ENCODE measurements at regions not wholly inside any gene's neighbourhood (a gene's known extent, or its start where the extent isn't known, plus 50 kb on each side); places are given as distances from the start of the nearest gene placed in this dataset.

DNA sequence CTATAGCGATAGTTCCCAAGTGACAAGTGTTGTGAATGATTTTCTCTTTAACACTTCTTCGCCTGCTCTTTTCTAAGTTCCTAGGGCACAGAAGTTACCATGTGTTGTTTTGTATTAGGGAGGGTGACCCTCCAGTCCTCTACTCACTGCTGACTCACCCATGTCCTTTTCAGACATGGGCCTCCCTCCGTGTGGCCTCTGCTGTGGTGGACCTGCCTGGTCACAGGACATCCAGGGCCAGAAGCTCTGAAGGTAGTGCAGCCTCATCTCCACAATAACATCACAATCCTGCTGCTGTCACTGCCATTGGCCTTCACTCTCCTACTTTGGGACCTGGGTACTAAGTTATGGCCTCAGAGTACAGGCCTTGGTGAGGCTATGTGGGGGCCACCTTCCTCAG, 87.1 kb upstream of the TNFAIP3 start:
- no peak overlapping the region for H3K27ac ChIP-seq
- no peak for DNase-seq (ENCODE audit: extremely low spot score in 2 of 2)
- H3K9me3 ChIP-seq: no peaks in the 10 kb centered on the region
- no peak for TF ChIP-seq POLR2AphosphoS5 (IDR thresholded peaks at IDR 0.05; ENCODE audit: insufficient read depth in 1 of 2, low read depth in 1 of 2)
- no peak for TF ChIP-seq POLR2A (IDR thresholded peaks at IDR 0.05)
- TF ChIP-seq, protein P1, sequence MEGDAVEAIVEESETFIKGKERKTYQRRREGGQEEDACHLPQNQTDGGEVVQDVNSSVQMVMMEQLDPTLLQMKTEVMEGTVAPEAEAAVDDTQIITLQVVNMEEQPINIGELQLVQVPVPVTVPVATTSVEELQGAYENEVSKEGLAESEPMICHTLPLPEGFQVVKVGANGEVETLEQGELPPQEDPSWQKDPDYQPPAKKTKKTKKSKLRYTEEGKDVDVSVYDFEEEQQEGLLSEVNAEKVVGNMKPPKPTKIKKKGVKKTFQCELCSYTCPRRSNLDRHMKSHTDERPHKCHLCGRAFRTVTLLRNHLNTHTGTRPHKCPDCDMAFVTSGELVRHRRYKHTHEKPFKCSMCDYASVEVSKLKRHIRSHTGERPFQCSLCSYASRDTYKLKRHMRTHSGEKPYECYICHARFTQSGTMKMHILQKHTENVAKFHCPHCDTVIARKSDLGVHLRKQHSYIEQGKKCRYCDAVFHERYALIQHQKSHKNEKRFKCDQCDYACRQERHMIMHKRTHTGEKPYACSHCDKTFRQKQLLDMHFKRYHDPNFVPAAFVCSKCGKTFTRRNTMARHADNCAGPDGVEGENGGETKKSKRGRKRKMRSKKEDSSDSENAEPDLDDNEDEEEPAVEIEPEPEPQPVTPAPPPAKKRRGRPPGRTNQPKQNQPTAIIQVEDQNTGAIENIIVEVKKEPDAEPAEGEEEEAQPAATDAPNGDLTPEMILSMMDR (IDR thresholded peaks at IDR 0.05): no peak
- H3K4me1 ChIP-seq: no peaks in the 10 kb centered on the region
- no peaks in the 10 kb centered on the region for H3K27me3 ChIP-seq
- no peaks in the 10 kb centered on the region for H3K36me3 ChIP-seq
- no peak overlapping the region for H3K4me3 ChIP-seq
- intact Hi-C loops (cut with DNase I): no loop called here

DNA sequence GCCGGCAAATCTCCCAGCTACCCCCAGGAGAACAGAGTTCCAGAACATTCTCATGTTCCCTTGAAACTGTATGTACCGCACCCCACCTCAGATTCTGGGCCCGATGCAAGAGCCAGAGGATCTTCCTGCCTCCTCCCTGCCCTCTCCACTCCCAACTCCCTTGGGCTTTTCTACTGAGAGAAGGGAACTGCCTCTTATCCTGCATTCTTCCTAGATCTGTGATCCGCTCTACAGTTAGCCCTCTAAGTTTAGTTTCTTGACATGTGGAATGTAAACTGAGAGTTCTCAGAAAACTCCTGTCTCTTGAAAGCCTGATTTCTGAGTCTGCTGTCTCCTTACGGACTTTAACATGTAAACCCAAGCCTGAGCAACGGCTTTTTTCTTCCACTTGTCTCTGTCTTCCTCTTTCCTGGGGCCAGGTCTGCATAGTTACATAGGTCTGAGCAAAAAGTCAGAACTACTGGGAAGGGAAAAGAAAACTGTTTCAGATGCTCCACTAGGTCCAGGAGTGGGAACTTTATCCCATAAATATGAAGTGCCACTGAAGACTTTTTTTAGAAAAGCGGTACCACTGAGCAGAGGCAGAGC, 86.5 kb upstream of the TNFAIP3 start:
- no peaks in the 10 kb centered on the region for H3K9me3 ChIP-seq
- TF ChIP-seq, protein P1 (IDR thresholded peaks at IDR 0.05): no peak
- TF ChIP-seq POLR2AphosphoS5 (IDR thresholded peaks at IDR 0.05; ENCODE audit: insufficient read depth in 1 of 2, low read depth in 1 of 2) (no peak), POLR2A (IDR thresholded peaks at IDR 0.05) (no peak)
- H3K4me3 ChIP-seq: no peak overlapping the region
- intact Hi-C loops (cut with DNase I): no loop called here
- no peaks in the 10 kb centered on the region for H3K27me3 ChIP-seq
- H3K4me1 ChIP-seq: no peaks in the 10 kb centered on the region
- H3K36me3 ChIP-seq: no peaks in the 10 kb centered on the region
- H3K27ac ChIP-seq: no peak overlapping the region
- DNase-seq (ENCODE audit: extremely low spot score in 2 of 2): no peak

DNA sequence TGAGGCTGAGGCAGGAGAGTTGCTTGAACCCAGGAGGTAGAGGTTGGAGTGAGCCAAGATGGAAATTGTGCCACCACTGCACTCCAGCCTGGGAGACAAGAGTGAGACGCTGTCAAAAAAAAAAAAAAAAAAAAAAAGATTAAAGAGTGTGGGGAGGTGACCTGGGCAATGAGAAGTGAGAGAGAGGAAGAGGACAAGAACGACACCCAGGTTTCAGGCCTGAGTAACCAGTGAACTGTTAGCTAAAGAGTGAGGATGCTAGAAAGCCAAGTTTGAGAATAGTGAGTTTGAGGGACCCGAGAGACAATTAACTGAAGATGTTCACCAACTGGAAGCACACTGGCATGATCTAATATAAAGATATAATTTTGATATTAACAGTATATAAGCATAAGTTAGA, 85.4 kb upstream of the TNFAIP3 start:
- DNase-seq (ENCODE audit: extremely low spot score in 2 of 2): no peak
- Histone ChIP-seq H3K4me1 (no peaks in the 10 kb centered on the region), H3K4me3 (no peak overlapping the region), H3K9me3 (no peaks in the 10 kb centered on the region), H3K27me3 (no peaks in the 10 kb centered on the region), H3K27ac (no peak overlapping the region), H3K36me3 (no peaks in the 10 kb centered on the region)
- TF ChIP-seq POLR2AphosphoS5 (IDR thresholded peaks at IDR 0.05; ENCODE audit: insufficient read depth in 1 of 2, low read depth in 1 of 2) (no peak), POLR2A (IDR thresholded peaks at IDR 0.05) (no peak)
- TF ChIP-seq, protein P1 (IDR thresholded peaks at IDR 0.05): no peak
- intact Hi-C loops (cut with DNase I): no loop called here

DNA sequence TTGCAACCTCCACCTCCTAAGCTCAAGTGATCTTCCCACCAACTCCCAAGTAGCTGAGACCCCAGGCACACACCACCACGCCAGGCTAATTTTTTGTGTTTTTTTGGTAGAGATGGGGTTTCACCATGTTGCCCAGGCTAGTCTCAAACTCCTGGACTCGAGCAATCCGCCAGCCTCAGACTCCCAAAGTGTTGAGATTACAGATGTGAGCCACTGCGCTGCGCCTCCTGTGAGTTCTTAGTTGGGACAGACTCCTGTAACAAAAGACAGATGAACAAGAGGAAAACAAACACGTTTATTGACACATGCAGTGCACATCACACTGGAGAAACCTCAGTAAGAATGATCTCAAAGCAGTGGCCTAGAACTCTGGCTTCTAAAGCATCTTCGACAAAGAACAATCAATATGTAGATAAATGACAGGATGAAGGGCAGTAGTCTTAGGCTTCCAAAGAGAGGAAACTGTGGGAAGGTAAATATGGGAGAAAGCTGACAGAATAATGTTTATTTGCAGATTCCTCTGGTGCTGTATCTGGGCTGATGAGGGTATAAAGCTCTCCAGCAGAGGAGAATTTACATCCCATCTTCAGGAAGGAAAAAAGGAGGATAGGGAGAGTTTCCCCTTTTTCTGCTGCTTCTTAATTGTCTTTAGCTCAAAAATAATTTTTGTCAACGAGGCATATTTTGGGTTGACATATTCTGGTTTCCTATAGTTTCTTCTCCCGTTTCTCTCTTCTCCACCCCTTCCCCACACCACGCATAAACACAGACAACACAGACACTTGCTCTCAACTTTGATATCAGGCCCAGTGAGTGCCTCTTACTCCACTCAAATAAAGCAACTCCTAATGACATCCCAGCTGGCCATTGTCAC, 84.7 kb upstream of the TNFAIP3 start:
- H3K27ac ChIP-seq: no peak overlapping the region
- intact Hi-C loops (cut with DNase I): no loop called here

More for the DNA sequence above, 84.7 kb upstream of the TNFAIP3 start:
- Histone ChIP-seq H3K9me3 (no peaks in the 10 kb centered on the region), H3K4me3 (no peak overlapping the region), H3K36me3 (no peaks in the 10 kb centered on the region), H3K27me3 (no peaks in the 10 kb centered on the region), H3K4me1 (no peaks in the 10 kb centered on the region)
- TF ChIP-seq POLR2AphosphoS5 (IDR thresholded peaks at IDR 0.05; ENCODE audit: insufficient read depth in 1 of 2, low read depth in 1 of 2) (no peak), POLR2A (IDR thresholded peaks at IDR 0.05) (no peak)
- TF ChIP-seq, protein P1 (IDR thresholded peaks at IDR 0.05): no peak
- DNase-seq (ENCODE audit: extremely low spot score in 2 of 2): no peak

Data from vagina (tissue), 2 donors.